Mucosa of descending colon (tissue), 3 donors: ENCODE measurements at regions not wholly inside any gene's neighbourhood (a gene's known extent, or its start where the extent isn't known, plus 50 kb on each side); places are given as distances from the start of the nearest gene placed in this dataset.

Experiments
- ATAC-seq: fragments of 200-7000 bp; cut with Tn5 transposase; one replicate; pipeline ENCODE4 v1.9.1; 2020; ENCODE audit warnings: mild to moderate bottlenecking, moderate library complexity
- DNase-seq, 3 donors: peaks; one replicate each; pipeline ENCODE4 v3.0.0-alpha.2; 2020
- H3K36me3 ChIP-seq: fragments of 200-600 bp; one replicate; pipeline ENCODE4 v1.8.0; 2021; ENCODE audit warnings: low read depth, mild to moderate bottlenecking
- H3K4me1 ChIP-seq: fragments of 200-600 bp; one replicate; pipeline ENCODE4 v1.8.0; 2021; ENCODE audit warnings: low read depth, mild to moderate bottlenecking
- H3K4me3 ChIP-seq: fragments of 200-600 bp; one replicate; pipeline ENCODE4 v1.8.0; 2021; ENCODE audit warnings: mild to moderate bottlenecking
- H3K9me3 ChIP-seq: fragments of 200-600 bp; one replicate; pipeline ENCODE4 v1.8.0; 2021; ENCODE audit warnings: mild to moderate bottlenecking
- CTCF ChIP-seq: fragments of 200-600 bp; IDR thresholded peaks from one replicate; pipeline ENCODE4 v1.8.0; 2022; ENCODE audit warnings: antibody characterized with exemption, mild to moderate bottlenecking
- intact Hi-C, 2 donors: fragments of 100-400 bp; cut with DNase I in 1 of 2; cut with micrococcal nuclease in 1 of 2; formaldehyde crosslinking; loops; one replicate each; pipeline versions ENCODE4 v1.11.0 to v1.11.1; 2022; cut with DNase I, micrococcal nuclease
- donor health status: DM: no; HTN: no; CAD: no; lungs with moderate emphysema.
- donor health status: DM: no; HTN: no; CAD: no.
- donor health status: DM: no; HTN: yes; CAD: no.

GRCh38 chr12:66035288-66035966, 95.1 kb downstream of the LLPH start:
- intact Hi-C loops = no loop called here
- no peak overlapping the region for H3K4me3 ChIP-seq
- H3K9me3 ChIP-seq = no peaks in the 10 kb centered on the region
- no peaks in the 10 kb centered on the region for H3K4me1 ChIP-seq
- H3K36me3 ChIP-seq = no peaks in the 10 kb centered on the region
- ATAC-seq = no peak
- TF ChIP-seq CTCF = no peak
- peak in 1 of 3 donors; percentile 43 for DNase-seq

DNA sequence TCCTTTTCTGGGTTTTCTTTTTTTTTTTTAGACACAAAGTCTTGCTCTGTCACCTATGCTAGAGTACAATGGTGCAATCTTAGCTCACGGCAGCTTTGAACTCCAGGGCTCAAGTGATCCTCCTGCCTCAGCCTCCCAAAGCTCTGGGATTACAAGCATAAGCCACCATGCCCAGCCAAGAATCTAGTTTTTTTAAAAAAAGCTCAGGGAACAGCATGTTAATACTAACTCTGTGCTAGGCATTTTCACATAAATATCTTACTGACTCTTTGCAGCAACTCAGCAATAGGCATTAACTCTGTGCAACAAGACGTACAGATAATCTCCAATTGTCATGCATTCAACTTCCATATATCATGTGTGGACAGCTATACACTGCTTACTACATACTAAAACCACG, 97.4 kb downstream of the LLPH start:
- Histone ChIP-seq H3K4me1 (no peaks in the 10 kb centered on the region), H3K4me3 (no peak overlapping the region), H3K36me3 (no peaks in the 10 kb centered on the region), H3K9me3 (no peaks in the 10 kb centered on the region)
- intact Hi-C loops = no loop called here
- no peak for DNase-seq
- ATAC-seq = no peak
- TF ChIP-seq CTCF = no peak

DNA sequence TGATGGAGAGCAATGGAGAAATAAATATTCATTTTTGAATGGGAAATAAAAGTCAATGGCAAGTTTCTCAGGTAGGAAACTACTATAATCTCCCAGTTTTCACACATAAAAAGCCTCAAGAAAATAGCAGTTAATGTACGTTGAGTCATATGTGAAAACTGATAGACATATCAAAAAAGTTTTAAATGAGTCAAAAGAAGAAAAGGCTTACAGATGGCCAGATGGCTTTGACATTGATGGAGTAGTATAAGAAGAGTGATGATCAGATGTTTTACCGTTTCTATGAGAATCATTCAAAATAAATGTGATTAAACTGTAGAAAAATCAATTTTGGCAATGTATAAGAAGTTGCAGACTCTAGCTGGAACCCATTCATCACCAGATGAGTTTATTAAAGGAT, 97.8 kb downstream of the LLPH start:
- DNase-seq = no peak
- no peaks in the 10 kb centered on the region for H3K9me3 ChIP-seq
- H3K36me3 ChIP-seq = no peaks in the 10 kb centered on the region
- no peak overlapping the region for H3K4me3 ChIP-seq
- TF ChIP-seq CTCF = no peak
- intact Hi-C loops = no loop called here
- H3K4me1 ChIP-seq = no peaks in the 10 kb centered on the region
- no peak for ATAC-seq

GRCh38 chr12:66030217-66030781, 100.3 kb downstream of the LLPH start:
- intact Hi-C loops = no loop called here
- H3K36me3 ChIP-seq = no peaks in the 10 kb centered on the region
- DNase-seq (no peak), ATAC-seq (no peak)
- no peak for TF ChIP-seq CTCF
- no peaks in the 10 kb centered on the region for H3K4me1 ChIP-seq
- H3K4me3 ChIP-seq = no peak overlapping the region
- no peaks in the 10 kb centered on the region for H3K9me3 ChIP-seq

- Histone ChIP-seq H3K4me1 (no peaks in the 10 kb centered on the region), H3K36me3 (no peaks in the 10 kb centered on the region), H3K9me3 (no peaks in the 10 kb centered on the region), H3K4me3 (no peak overlapping the region)
- intact Hi-C loops = no loop called here
- no peak for ATAC-seq
- DNase-seq = no peak
- TF ChIP-seq CTCF = no peak
These were observed 102.2 kb downstream of the LLPH start for GRCh38 chr12:66028390-66028789.
